GM10248 (cell line): ENCODE measurements at regions not wholly inside any gene's neighbourhood (a gene's known extent, or its start where the extent isn't known, plus 50 kb on each side); places are given as distances from the start of the nearest gene placed in this dataset.
"Not testable (repeated sequence)": the region's sequence is repeated elsewhere in the genome, so short reads cannot be mapped to it uniquely, and the experiment has no call there.

ENCODE experiments used
- CTCF ChIA-PET: fragments of 300-600 bp; sonication (Branson Sonifier 250); formaldehyde crosslinking; extraction: SDS; loops from one replicate; lab custom pipeline; 2021; ENCODE audit warnings: antibody characterized with exemption; lab: Yijun Ruan, JAX
- POLR2A ChIA-PET: fragments of 350-650 bp; sonication (Branson Sonifier 250); formaldehyde crosslinking; extraction: SDS; loops from one replicate; lab custom pipeline; 2020; ENCODE audit warnings: antibody characterized with exemption; lab: Yijun Ruan, JAX
- DNase-seq: peaks from one replicate; pipeline ENCODE4 v3.0.0; 2012; ENCODE audit errors: extremely low spot score
- CTCF ChIP-seq: IDR thresholded peaks from 2 replicates; pipeline ENCODE4 v1.5.1; 2012; ENCODE audit warnings: mild to moderate bottlenecking, low read depth; ENCODE audit errors: extremely low read depth, missing control alignments, control extremely low read depth

DNA sequence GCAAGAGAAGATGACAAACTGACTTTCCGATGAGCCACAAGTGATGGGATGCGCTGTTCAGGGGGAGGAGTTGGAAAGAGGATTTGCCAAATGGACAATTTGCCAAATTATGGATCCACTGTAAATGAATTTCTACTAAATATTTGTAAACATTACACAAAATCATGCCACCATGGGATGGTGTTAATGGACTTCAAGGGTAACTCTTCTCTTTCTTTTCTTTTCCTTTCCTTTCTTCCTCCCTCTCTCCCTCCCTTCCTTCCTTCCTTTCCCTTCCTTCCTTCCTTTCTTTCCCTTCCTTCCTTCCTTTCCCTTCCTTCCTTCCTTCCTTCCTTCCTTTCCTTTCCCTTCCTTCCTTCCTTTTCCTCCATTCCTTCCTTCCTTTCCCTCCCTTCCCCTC is 76.0 kb upstream of the PEG3 start:
- TF ChIP-seq CTCF: no peak
- ChIA-PET POLR2A (no interaction called here), CTCF (no interaction called here)
- no peak for DNase-seq

- ChIA-PET CTCF (no interaction called here), POLR2A (no interaction called here)
- DNase-seq: no peak
- TF ChIP-seq CTCF: no peak
These were observed 77.0 kb upstream of the PEG3 start for GRCh38 chr19:56917529-56917928.

GRCh38 chr19:56917998-56918397 is 77.5 kb upstream of the PEG3 start:
- ChIA-PET POLR2A (no interaction called here), CTCF (no interaction called here)
- DNase-seq: no peak
- no peak for TF ChIP-seq CTCF

- POLR2A ChIA-PET: no interaction called here
- CTCF ChIA-PET: no interaction called here
- DNase-seq: no peak
- TF ChIP-seq CTCF: no peak
These were observed 78.3 kb upstream of the PEG3 start for GRCh38 chr19:56918682-56919307.

DNA sequence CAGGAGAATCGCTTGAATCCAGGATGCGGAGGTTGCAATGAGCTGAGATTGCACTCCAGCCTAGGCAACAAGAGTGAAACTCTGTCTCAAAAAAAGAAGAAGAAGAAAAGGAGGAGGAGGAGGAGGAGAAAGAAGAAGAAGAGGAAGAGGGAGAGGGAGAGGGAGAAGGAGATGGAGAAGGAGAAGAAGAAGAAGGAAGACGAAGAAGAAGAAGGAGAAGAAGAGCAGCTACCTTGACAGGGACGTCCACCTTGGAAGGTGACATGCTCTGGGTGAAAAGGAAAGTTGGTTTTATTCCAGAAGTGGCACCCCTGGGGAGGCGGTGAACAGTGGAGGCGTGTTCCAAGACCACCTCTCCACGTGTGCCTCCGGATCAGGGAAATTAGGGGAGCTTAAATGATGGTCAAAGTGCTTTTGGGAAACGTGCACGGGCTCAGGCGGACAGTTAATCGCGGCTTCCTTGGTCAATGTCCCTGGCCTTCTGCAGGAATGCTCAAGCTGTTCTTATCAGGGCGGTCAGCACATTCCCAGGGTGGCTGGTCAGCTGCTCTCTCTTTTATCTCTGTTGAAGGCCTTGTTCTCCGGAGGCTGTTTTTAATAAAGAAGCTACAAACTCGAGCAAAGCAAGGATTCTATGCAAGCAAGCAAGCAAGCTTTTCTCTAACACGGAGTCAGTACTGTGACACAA is 78.9 kb upstream of the PEG3 start:
- no peak for DNase-seq
- ChIA-PET CTCF (no interaction called here), POLR2A (no interaction called here)
- no peak for TF ChIP-seq CTCF

DNA sequence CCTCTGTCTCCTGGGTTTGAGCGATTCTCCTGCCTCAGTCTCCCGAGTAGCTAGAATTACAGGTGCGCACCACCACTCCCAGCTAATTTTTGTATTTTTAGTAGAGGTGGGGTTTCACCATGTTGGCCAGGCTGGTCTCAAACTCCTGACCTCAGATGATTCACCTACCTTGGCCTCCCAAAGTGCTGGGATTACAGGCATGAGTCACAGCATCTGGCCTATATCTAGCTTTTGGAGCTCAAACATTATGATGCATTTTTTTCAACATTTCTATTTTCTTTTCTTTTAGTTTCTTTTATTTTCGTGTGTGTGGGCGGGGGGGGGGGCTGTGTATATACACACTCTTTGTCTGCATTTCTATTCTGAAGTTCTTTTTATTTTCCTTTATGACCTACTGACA is 85.6 kb upstream of the PEG3 start:
- CTCF ChIA-PET, DNase-seq, POLR2A ChIA-PET: not testable (repeated sequence)

DNA sequence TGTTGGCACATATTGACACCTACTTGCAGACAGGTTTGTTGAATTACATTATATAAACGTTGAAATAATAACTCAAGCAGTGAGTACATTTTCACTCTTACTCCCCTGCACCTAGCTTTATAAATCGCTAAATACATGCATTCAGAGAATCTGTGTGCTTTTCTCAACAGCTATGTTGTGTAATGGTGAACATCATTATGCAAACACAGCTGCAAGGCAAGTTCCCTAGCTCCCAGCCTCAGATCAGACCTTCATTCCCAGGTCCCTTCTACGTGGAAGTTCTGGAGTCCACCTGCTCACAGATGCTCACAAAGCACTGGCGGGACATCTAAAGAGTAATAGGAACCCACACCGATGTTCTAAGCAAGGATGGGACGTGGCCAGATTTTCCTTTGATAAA is 86.8 kb upstream of the PEG3 start:
- no peak for DNase-seq
- POLR2A ChIA-PET: no interaction called here
- no peak for TF ChIP-seq CTCF
- CTCF ChIA-PET: no interaction called here
